ENCODE measurements at regions not wholly inside any gene's neighbourhood (a gene's known extent, or its start where the extent isn't known, plus 50 kb on each side); places are given as distances from the start of the nearest gene placed in this dataset.
"Not testable (repeated sequence)": the region's sequence is repeated elsewhere in the genome, so short reads cannot be mapped to it uniquely, and the experiment has no call there.

DNA sequence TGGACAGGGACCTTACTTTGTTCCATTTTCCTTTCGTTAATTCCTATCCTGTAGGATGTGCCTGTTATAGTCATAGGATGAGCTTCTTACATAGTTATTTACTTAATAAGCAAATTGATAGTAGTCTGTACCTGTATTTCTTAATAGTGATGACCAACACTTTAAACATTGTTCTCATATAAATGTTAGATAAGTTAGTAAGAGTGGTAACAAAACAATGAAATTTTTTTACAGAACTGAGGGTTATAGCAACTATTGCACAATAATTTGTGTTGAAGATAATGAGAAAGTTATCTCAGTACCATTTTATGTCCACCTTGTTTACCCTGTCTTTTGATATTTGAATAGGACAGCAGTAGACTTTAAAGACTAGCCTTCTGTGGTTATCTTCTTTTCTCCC lies 162.9 kb upstream of the ELL2 start:
- no peak for DNase-seq

DNA sequence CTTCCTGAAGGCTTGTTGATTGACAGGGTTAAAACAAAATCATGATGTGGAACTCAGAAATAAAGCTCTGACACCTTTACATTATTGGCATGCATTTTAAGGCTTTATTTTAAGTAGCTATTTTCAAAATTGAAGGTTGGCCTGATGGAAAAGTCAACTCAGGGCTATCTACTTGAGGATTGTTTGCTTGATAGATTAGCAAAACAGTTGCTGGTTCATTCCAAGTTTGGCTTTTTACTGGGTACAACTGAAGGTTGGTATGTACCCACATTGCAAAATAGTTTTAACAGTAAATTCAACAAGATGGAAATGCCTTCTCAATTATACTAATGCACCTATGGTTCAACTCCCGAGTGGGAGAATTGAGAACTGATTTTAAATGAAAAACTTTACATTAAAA lies 161.8 kb upstream of the ELL2 start:
- no peak for DNase-seq

DNA sequence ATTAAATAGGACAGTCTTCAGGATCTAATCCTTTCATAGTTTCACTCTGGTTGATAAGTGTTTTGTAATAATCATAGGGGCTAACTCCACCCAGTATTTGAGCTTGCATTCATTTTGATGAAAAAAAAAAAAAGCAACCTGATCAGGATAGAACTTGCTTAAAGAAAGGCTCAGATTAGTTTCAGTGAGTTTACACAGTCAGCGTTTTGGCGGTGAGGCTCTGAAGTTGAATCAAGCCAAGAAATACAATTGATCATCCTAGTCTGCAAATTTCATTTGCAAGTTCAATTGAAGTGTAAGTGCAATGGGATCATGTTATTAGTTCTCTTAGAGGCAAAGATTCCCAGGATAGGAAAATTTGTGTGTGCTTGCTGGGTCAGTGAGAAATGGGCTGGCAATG lies 159.7 kb upstream of the ELL2 start:
- no peak for DNase-seq

DNA sequence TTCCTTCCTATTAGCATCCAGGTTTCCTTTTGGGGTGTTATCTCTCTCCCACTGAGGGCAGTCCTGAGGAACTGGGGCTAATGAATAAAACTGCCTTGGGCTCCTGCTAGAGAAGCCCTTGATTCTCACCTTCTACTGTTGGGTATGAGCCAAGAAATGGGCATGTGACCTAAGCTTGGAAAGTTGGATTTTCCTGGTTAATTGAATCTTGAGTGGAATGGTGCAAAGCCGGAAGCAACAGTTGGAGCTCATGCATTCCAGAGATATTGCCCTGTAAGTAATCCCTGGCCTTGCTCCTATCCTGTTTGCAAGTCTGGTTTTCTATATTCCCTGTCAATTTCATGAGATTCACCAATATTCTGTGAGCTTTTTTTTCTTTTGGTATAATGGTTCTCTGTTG lies 158.5 kb upstream of the ELL2 start:
- DNase-seq = no peak

DNA sequence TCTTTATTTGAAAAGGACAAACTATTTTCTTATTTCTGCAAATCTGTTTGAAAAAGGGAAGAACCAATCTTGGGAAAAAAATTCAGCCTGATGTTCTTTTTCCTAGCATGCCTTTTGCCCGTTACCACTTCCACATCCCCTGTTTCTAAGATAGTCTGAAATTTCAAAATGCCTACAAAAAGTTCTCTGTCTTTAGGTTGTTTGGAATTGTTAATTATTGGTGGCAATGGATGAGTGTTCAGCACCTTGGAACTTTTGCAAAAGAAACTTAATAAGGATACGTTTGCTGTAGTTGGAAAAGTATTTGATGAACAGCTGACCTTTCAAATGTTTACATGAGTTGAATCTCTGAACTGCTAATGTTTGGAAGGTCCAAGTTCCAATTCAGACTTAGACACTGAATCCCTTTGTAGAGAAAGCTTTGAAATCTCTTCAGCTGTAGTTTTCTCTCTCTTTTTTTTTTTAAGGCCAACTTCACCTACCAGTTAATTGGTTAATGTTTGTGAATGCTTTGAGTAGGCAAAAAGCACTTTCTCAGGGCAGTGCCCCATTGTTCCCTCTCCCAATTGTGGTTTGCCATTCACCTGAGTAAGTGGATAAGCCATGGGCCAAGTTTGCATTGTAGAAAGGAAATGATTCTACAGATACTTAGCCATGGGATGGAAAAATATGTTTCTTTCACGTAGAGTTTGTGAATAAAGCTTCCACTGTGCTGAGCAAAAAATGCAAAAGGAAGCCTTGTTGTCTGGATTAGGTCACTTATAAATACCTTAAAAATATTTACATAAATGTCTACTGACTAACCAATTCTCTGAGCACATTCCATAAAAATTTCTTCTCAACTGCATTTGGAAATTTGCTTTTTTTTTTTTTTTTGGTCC lies 156.4 kb upstream of the ELL2 start:
- no peak for DNase-seq

DNA sequence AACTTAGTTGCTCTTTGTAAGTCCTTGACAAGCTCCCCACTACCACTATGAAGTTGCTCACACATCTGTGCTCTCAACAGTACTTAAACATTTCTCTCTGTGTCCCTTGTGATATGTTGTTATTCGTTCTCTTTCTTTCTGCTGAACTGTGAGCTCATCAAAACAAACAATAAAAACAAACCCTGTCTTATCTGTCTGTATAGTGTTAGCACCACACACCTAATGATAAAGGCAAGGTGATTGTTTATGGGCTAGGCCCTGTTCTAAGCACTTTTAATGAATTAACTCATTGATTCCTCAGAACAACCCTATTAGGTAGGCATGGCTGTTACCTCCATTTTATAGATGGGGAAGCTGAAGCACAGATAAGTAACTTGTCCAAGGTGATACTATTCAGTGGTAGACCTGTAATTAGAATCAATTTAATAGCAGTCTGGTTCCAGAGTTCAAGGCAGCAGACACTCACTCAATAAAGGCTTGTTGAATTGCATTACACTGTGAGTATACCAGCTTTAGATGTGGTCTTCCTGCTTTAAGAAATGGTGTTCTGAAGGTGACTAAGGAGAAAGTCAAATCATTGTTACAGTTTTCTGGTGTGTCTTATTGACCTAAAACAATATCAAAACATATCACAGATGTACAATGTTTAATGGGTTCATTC lies 153.6 kb upstream of the ELL2 start:
- DNase-seq = no peak

DNA sequence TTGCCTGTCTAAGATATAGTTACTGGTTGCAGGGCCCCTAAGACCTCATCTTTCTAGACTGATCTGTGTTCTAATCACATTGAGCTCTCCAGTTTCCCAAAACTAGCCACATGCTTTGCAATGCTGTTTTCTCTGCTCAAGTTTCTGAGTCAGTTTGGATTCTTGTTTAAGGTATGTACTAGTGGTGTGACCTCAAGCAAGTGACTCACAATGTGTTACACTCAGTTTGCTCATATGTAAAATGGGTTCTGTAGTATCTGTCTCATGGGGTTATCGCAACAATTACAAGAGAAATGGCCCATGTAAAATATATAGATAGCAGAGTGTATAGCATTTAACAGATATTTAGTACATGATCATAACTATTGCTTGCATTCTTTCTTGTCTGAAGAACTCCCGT lies 153.1 kb upstream of the ELL2 start:
- no peak for DNase-seq

DNA sequence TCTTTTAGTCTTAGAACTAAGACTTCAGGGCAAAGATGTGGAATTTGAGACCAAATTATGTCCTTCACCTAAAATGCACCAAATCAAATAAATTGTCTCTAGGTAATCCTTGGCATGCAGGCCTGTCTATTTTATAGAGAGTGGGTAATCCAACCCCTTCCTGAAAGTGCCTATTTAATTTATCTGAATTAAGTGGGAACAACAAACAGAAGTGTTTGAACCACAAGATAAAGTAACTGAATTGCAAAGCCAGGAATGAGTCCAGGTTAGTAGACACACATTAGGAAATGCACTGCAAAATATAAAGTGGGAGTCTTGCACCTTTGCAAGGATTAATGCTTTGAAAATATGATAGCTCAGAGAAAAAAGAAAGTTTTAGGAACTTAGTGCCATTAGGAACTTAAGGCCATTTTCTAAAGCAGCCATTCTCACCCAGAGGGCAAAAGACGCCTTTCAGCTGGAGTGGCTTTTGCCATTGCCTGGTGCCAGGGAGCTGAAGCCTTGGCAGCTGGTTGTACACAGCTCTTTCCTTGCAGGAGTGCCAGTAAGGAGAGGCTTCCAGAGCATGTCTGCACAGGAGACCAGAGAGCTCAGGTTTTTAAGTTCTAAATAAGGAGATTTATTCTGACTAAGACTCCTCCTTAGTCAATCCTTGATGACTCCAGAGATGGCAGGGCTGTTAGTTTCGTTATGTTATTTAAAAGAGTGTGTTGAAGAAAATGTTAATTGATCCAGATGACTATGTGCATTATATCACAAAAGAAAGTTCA lies 151.7 kb upstream of the ELL2 start:
- DNase-seq = no peak

DNA sequence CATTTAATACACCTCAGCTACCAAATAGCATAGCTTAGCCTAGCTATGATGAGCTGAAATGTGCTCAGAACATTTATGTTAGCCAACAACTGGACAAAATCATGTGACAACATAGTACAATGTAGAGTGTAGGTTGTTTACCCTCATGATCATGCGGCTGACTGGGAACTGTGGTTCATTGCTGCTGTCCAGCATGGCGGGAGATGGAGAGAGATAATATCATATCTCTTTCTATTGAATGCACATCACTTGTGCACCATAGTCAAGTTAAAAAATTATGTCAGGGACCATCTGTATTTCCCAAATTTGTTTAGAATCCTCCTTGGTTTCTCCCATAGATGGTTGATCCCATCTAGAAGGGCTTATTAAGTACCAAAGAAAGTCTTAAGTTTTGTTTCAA lies 151.1 kb upstream of the ELL2 start:
- DNase-seq = no peak

DNA sequence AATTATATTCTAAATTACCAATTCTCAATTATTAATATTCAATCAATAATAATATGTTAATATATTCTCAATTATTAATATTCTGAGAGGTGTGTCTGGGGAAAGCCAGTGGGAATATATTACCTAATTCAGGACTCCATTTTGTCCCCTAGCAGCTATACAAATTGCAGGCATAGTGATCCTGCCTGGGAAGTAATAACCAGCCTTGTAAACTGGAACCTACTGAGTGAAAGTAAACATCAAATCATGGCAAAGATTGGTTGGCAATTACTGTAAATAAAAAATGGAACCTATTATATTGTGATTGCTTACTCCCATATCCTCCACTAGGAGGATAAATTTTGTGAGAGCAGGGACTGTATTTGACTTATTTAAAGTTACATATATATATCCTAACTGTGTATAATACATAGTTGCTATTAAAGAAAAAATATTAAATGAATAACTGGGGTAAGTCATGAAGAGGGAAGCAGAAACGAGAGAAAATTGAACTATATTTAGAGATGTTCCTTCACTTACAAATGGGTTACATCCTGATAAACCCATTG lies 150.5 kb upstream of the ELL2 start:
- no peak for DNase-seq

DNA sequence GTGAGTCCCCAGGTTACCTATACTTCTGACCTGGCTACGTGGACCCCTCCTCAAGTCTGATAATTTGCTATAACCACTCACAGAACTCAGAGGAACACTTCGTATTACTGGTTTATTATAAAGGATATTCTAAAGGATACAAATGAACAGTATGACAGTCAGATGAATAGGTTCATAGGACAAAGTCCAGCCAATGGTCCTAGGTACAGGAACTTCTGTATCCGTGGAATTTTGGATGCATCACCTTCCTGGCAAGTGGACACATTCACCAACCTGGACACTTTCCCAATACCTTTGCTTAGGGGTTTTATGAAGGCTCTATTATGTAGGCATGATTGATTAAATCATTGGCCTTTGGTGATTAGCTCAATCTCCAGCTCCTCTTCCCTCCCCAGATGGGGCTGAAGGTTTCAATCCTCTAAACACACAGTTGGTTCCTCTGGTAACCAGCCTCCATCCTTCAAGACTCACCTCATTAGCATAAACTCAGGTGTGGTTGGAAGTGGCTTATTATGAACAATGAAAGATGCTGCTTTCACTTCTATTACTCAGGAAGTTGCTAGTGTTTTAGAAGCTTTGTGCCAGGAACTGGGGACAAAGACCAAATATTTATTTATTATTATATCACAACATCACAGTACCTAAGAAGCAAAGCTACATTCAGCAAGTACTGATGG lies 149.6 kb upstream of the ELL2 start:
- DNase-seq = no peak

DNA sequence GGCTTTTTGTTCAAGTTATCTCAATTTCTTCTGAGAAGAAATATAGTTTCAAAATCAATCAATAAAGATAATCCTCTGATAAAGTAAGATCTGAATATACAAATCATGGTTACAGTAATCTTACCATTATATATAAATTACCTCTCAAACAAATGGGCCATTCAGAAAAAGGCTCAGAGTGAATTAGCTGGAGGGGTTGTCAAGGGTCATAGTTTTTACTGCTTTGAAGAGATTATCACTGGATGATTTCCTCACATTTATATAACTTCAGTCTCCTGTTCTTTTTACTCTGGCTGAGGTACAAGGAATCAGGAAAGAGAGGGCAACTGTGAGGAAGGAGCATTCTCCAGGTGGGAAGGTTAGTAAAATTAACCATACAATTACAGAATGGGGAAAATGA lies 148.6 kb upstream of the ELL2 start:
- no peak for DNase-seq

DNA sequence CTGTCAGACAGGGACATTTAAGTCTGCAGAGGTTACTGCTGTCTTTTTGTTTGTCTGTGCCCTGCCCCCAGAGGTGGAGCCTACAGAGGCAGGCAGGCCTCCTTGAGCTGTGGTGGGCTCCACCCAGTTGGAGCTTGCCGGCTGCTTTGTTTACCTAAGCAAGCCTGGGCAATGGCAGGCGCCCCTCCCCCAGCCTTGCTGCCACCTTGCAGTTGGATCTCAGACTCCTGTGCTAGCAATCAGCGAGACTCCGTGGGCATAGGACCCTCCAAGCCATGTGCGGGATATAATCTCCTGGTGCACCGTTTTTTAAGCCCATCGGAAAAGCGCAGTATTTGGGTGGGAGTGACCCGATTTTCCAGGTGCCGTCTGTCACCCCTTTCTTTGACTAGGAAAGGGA lies 147.0 kb upstream of the ELL2 start:
- not testable (repeated sequence) for DNase-seq

DNA sequence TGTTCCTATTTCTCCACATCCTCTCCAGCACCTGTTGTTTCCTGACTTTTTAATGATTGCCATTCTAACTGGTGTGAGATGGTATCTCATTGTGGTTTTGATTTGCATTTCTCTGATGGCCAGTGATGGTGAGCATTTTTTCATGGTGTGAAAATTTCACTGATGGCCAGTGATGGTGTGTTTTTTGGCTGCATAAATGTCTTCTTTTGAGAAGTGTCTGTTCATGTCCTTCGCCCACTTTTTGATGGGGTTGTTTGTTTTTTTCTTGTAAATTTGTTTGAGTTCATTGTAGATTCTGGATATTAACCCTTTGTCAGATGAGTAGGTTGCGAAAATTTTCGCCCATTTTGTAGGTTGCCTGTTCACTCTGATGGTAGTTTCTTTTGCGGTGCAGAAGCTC lies 142.2 kb upstream of the ELL2 start:
- DNase-seq = not testable (repeated sequence)

DNA sequence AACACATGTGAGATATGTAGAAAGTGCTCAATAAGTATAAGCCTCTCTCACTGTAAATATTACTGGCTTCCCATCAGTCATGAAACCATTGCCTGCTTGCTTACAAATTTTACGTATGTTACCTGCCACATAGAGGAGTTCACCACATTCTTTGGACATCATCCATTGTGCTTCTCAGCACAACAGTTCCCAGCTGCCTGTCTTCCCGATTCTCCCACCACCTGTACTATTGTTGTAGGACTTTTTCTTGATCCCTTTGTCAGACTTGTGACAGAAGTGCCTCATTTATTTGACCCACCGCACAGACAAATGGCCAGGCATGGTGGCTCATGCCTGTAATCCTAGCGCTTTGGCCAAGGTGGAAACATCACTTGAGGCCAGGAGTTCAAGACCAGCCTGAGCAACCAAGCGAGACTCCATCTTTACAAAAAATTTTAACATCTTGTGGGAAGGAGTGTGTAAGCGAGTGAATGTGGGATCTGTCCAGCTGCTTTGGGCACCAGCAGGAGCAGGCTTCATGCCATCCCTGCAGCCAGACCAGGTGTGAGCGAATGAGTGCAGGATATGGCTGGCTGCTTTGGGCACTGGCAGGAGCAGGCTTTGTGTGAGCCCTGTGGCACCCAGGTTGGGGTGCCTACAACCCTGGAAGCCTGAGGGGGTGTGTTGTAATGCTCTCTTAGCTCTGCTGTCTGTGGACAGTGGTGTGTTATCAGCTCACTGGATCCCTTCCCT lies 139.9 kb upstream of the ELL2 start:
- DNase-seq = no peak

DNA sequence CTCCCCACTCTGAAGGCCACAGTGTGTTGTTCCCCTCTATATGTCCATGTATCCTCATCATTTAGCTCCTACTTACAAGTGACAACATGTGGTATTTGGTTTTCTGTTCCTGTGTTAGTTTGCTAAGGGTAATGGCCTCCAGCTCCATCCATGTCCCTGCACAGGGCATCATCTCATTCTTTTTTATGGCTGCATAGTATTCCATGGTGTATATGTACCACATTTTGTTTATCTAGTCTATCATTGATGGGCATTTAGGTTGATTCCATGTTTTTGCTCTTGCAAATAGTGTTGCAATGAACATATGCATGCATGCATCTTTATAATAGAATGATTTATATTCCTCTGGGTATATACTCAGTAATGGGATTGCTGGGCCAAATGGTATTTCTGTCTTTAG lies 135.8 kb upstream of the ELL2 start:
- DNase-seq = not testable (repeated sequence)

DNA sequence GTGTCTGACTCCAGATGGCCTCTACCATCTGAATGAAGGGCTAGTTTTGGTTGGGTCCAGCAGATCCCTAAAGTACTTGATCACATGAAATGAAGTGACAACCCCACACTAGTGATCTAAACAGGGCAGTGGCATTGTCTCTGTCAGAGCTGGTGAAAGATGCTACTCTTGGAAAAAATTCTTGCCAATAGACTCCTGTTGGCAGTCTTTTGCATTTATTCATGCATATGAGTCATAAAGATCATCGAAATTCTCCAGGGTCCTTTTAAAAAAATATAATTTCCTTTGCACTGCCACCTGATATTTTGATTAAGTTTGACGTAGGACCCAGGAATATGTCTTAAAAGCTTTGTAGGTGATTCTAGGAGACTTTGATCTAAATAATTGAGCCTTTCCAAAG lies 135.1 kb upstream of the ELL2 start:
- no peak for DNase-seq

DNA sequence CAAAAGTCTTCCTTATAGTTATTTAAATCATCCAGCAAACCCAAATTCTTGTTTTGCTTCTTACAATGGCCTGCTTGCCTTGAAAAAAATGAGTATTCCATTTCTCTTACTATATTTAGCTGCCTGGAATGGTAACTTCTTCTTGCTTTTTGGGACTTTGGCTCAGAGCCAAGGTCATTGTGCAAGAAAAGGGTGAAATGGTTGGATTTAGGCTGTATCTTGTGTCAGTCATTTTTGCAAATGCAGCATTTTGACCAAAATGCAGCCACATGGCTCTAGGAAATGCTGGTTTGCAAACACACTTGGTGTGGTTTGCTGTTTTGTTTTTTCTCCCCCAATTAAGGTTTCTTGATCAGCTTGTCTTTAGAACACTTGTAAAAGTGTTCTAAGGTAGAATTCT lies 133.3 kb upstream of the ELL2 start:
- DNase-seq = no peak

DNA sequence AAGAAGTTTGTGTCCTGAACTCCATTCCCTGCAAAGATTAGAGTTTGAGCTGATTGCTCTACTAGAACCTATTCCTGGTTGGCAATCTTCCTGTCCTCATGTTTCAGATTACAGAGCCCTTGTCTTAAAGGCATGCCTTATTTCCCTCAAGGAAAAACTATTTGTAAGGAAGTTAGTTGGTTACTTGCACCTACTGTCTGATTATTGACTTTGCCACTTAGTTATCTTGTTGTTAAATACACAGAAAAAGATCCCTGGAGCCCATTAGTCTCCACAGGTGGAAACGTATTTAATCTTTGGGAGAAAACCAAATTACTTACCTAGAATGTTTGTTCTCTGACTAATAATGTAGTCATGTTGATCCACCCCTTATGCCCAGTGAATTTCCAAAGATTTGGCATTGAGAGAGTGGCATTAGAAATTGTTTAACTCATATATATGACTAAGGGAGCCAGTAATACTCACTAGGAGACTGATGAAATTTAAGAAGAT lies 132.3 kb upstream of the ELL2 start:
- DNase-seq = peak; percentile 49

DNA sequence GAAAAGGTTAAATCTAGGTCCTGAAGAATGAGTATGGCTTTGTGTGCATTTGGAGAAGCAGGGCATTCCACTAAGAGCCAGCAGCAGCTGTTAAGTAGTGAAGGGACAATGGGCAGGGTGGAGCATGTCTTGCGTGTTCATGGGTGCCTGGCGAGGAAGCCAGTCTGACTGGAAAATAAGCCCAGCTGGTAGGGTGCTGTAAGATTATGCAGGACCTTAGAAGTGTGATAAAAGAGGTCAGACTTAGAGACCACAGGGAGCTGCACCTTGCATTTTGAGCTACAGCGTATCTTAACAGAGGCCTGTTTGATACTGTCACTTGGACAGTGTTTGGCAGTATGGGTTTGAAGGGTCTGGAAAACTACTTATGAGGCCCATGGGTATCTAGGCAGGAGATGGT lies 131.7 kb upstream of the ELL2 start:
- no peak for DNase-seq

DNA sequence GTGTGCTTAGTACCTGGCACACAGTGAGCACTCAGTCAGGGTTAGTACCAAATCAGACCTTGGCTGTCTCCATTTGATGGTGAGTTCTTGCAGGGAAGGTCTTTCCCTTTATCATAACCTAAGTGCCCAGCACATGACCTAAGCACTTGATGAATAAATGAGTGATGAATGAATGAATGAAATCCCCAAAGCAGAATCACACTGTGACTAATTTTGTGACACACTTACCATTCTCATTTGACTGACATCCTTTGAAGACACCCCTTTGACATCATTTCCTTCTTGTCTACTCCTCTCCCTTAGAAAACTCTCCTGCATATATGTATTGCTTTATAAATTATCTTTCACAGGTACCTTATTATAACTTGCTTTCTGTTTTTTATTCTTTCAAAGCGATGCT lies 130.2 kb upstream of the ELL2 start:
- DNase-seq = no peak

DNA sequence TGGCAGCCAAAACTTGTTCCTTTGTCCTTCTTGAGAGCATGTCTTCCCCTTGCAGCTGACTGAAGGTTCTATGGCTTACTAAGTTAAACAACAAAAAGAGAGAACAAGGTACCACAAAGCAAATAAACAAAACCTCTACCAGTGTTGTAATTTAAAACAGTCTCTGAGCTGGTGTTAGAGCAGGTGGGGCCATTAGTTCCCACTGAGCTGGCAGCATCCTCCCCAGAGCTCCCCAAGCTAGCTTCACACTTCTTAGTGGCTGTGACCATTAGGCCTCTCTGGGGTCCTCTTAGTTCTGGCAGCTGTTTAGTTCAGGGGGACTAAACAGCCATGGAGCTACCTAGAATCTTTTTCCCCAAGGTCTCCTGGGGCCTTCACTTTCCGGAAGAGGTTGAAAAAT lies 128.6 kb upstream of the ELL2 start:
- no peak for DNase-seq
